Kidney (tissue), 13 donors: ENCODE measurements at regions not wholly inside any gene's neighbourhood (a gene's known extent, or its start where the extent isn't known, plus 50 kb on each side); places are given as distances from the start of the nearest gene placed in this dataset.

ENCODE experiments used
- DNase-seq, 5 donors: peaks; one replicate each; pipeline ENCODE4 v3.0.0-alpha.2; 2013 to 2020
- FAIRE-seq: peaks from 2 replicates; lab custom pipeline; 2012; peaks lifted over from hg19 to GRCh38; lab: Jason Lieb, UNC
- H3K27ac ChIP-seq, 2 donors: one replicate each; pipeline ENCODE4 v1.7.0; 2013; ENCODE audit warnings: low read depth in 2 of 2, low read length in 2 of 2, inconsistent platforms in 1 of 2
- H3K27me3 ChIP-seq: one replicate; pipeline ENCODE4 v1.7.1; 2013; ENCODE audit warnings: low read length, inconsistent platforms; ENCODE audit not compliant: control insufficient read depth, insufficient read depth
- H3K36me3 ChIP-seq, 3 donors: one replicate each; pipeline versions ENCODE4 v1.7.0 to v1.7.1; 2013; ENCODE audit warnings: low read length in 3 of 3, control low read depth in 1 of 3, inconsistent platforms in 1 of 3; ENCODE audit not compliant: insufficient read depth in 3 of 3, control insufficient read depth in 2 of 3
- H3K4me1 ChIP-seq, 3 donors: one replicate each; pipeline versions ENCODE4 v1.7.0 to v1.7.1; 2013; ENCODE audit warnings: low read length in 3 of 3, inconsistent platforms in 1 of 3, low read depth in 1 of 3; ENCODE audit not compliant: control insufficient read depth in 2 of 3, insufficient read depth in 2 of 3
- H3K4me3 ChIP-seq, 3 donors: one replicate each; pipeline versions ENCODE4 v1.7.0 to v1.8.1; 2013; ENCODE audit warnings: low read length in 3 of 3, control low read depth in 1 of 3, inconsistent platforms in 1 of 3
- H3K9ac ChIP-seq, 3 donors: one replicate each; pipeline versions ENCODE4 v1.7.0 to v1.7.1; 2013; ENCODE audit warnings: low read length in 3 of 3, control low read depth in 1 of 3, inconsistent platforms in 1 of 3
- H3K9me3 ChIP-seq, 3 donors: one replicate each; pipeline versions ENCODE4 v1.7.0 to v1.7.1; 2013; ENCODE audit warnings: low read length in 3 of 3, control low read depth in 1 of 3, inconsistent platforms in 1 of 3; ENCODE audit not compliant: control insufficient read depth in 2 of 3, insufficient read depth in 1 of 3
- intact Hi-C: fragments of 100-400 bp; cut with DNase I; formaldehyde crosslinking; loops from one replicate; pipeline ENCODE4 v1.11.1; 2022
- TF ChIP-seq, protein P1 (sequence below): IDR thresholded peaks from 3 replicates; pipeline ENCODE4 v1.5.1; 2012; ENCODE audit warnings: mild to moderate bottlenecking, moderate library complexity, borderline replicate concordance; ENCODE audit not compliant: insufficient read depth; ENCODE audit errors: extremely low read depth
- donor health status: control.
- donor health status: control.
- donor health status: control.
- donor health status: control.
- donor health status: control.
- donor health status: DM: yes; HTN: yes; CAD: no.
- donor health status: Normal renal cell carcinoma (clear cell type).

DNA sequence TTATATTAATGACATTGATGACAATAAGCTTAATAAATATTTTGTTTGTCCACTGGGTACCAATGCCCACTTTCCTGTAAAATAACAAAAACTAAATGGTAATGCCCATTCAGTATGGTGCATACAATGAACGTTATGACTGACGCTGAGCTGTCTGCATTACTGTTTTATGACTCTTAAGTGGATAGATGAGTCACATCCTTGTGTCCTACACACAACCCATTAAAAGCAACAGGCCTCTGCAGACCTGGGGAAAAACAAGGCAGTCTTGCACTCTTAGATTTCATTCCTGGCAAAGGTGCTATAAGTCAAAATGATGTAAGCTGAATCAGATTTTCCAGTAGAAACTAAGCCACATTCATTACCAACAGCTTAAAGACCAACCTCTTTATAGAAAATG lies 176.3 kb upstream of the TMEM45B start:
- no peak for FAIRE-seq
- H3K9ac ChIP-seq, result no peak overlapping the region

DNA sequence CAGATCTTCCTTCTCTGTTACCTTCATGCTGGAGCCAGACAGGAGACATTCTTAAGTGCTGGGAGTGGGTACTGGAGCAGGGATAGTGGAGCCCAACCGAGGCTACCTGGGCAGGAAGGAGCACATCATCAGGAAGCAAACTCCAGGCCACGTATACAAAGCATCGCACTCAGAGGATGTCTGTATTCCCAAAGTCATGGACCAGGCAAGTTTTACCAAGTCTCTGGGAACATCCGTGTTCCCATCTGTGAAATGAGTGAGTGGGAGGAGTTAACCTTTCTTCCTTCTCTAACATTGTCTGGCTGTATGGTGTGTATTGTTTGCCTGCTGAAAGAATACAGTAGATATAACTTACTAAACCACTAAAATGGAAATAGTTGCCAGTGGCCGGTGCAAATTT lies 175.0 kb upstream of the TMEM45B start:
- Histone ChIP-seq H3K9me3 (no peaks in the 10 kb centered on the region), H3K4me3 (no peak overlapping the region), H3K9ac (no peak overlapping the region), H3K27ac (no peak overlapping the region), H3K4me1 (no peaks in the 10 kb centered on the region), H3K36me3 (no peaks in the 10 kb centered on the region), H3K27me3 (no peaks in the 10 kb centered on the region)
- no peak for FAIRE-seq
- no peak for DNase-seq
- TF ChIP-seq, protein P1, sequence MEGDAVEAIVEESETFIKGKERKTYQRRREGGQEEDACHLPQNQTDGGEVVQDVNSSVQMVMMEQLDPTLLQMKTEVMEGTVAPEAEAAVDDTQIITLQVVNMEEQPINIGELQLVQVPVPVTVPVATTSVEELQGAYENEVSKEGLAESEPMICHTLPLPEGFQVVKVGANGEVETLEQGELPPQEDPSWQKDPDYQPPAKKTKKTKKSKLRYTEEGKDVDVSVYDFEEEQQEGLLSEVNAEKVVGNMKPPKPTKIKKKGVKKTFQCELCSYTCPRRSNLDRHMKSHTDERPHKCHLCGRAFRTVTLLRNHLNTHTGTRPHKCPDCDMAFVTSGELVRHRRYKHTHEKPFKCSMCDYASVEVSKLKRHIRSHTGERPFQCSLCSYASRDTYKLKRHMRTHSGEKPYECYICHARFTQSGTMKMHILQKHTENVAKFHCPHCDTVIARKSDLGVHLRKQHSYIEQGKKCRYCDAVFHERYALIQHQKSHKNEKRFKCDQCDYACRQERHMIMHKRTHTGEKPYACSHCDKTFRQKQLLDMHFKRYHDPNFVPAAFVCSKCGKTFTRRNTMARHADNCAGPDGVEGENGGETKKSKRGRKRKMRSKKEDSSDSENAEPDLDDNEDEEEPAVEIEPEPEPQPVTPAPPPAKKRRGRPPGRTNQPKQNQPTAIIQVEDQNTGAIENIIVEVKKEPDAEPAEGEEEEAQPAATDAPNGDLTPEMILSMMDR, result no peak
- intact Hi-C loops, result no loop called here

More for the DNA sequence above, 176.3 kb upstream of the TMEM45B start:
- Histone ChIP-seq H3K36me3 (no peaks in the 10 kb centered on the region), H3K9me3 (no peaks in the 10 kb centered on the region), H3K4me1 (no peaks in the 10 kb centered on the region), H3K4me3 (no peak overlapping the region), H3K27me3 (no peaks in the 10 kb centered on the region), H3K27ac (no peak overlapping the region)
- intact Hi-C loops, result no loop called here
- TF ChIP-seq, protein P1, result no peak
- DNase-seq, result no peak

GRCh38 chr11:129643031-129643721 lies 172.5 kb upstream of the TMEM45B start:
- H3K27ac ChIP-seq, result no peak overlapping the region
- no peaks in the 10 kb centered on the region for H3K9me3 ChIP-seq
- H3K9ac ChIP-seq, result no peak overlapping the region
- intact Hi-C loops, result no loop called here
- no peak for FAIRE-seq
- H3K4me3 ChIP-seq, result no peak overlapping the region
- peak in 2 of 5 donors; percentile 9 to 14 for DNase-seq
- H3K36me3 ChIP-seq, result no peaks in the 10 kb centered on the region
- no peaks in the 10 kb centered on the region for H3K4me1 ChIP-seq
- TF ChIP-seq, protein P1, result no peak
- H3K27me3 ChIP-seq, result no peaks in the 10 kb centered on the region
